GM19035 (cell line): ENCODE measurements at regions not wholly inside any gene's neighbourhood (a gene's known extent, or its start where the extent isn't known, plus 50 kb on each side); places are given as distances from the start of the nearest gene placed in this dataset.

Source experiments
- ATAC-seq: cut with Tn5 transposase; IDR thresholded peaks from one replicate; pipeline ENCODE4 v1.9.1; 2021; ENCODE audit not compliant: unreplicated experiment

GRCh38 chr4:125365731-125366130, 51.0 kb downstream of the FAT4 start:
- no peak for ATAC-seq

DNA sequence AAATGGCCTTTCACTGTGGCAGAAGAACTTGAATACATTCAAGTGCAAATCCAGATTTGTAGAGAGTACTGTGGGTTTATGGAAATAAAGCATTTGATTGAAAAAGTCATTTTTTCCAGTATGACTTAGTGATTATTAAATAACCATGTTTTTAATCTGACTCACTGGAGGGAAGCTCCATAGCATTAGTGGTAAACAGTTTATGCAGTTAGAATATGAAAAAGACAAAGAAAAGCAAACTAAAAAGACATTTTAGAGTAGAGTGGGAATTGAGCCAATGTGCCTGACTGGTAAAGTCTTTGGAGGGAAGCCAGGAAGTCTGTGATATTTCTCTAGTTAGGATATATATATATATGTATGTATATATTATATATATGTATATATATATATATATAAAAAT, 53.4 kb downstream of the FAT4 start:
- no peak for ATAC-seq

GRCh38 chr4:125368671-125369081, 53.9 kb downstream of the FAT4 start:
- ATAC-seq = no peak

- no peak for ATAC-seq
Observed at GRCh38 chr4:125369098-125369497, 54.3 kb downstream of the FAT4 start.

DNA sequence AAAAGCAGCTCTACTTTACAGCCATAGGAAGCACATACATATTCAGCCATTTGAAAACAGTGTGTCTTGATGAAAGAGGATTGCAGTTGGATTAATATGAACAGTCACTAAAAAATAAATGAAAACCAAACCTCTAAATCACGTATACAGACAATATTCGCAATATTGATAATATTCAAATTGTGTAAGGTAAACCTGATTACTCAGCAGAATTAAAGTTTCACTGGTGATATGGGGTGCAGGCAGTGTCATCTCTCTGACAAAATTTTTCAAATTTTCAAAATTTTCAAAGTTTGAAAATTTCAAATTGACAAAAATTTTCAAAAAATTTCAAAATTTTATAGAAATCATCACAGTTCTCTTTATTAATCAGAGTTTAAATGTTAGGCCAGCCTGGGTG, 55.7 kb downstream of the FAT4 start:
- no peak for ATAC-seq

GRCh38 chr4:125382995-125383394, 68.2 kb downstream of the FAT4 start:
- no peak for ATAC-seq

GRCh38 chr4:125387770-125388169, 73.0 kb downstream of the FAT4 start:
- ATAC-seq = no peak

DNA sequence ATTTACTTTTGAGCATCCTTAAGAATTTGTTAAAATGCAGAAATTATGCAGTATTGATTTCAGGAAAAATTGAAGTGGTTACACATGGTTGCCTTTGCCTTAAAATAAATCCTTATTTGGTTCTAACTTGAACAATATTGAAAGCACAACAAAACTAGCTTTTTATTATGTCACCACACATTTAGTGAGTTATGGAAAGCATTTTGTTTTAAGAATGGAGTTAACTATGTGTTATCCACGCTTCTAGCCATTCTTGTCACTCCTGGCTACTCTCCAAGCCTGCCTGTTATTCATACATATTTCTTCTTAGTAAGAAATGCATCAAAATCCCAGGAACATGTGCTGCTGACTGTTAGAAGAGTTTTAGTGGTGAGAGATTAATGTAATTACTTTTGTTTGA, 73.9 kb downstream of the FAT4 start:
- no peak for ATAC-seq

GRCh38 chr4:125389713-125390112, 75.0 kb downstream of the FAT4 start:
- no peak for ATAC-seq

GRCh38 chr4:125390126-125390525, 75.4 kb downstream of the FAT4 start:
- no peak for ATAC-seq

DNA sequence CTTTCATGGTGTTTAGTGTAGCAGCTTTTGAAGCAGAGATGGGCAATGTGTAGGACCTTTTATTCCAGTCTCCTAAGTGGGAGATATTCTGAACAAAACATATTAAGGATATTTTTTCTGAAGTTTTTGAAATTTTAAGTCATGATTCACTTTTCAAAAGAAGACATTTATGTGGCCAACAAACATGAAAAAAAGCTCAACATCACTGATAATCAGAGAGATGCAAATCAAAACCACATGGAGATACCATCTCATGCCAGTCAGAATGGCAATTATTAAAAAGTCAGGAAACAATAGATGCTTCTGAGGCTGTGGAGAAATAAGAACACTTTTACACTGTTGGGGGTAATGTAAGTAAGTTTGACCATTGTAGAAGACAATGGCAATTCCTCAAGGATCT, 76.0 kb downstream of the FAT4 start:
- no peak for ATAC-seq

GRCh38 chr4:125392694-125393093, 77.9 kb downstream of the FAT4 start:
- no peak for ATAC-seq

DNA sequence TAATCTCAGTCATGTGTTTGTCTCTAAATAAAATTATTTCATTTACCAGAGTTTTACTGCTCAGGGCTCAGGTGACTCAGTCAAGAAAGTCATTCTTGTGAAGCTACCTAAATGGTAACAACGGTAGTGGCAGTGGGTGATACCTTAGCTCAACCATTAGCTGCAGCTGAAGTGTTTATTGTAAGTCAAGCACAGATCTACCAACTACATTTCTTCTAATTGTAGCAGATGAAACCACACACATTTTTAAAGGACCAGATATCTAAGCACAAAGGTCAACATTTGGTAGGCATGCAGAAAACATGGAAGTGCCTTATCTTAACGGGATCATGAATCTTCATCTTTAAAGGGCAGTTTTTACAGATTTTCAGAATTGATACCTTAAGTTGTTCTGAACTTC, 79.1 kb downstream of the FAT4 start:
- no peak for ATAC-seq

DNA sequence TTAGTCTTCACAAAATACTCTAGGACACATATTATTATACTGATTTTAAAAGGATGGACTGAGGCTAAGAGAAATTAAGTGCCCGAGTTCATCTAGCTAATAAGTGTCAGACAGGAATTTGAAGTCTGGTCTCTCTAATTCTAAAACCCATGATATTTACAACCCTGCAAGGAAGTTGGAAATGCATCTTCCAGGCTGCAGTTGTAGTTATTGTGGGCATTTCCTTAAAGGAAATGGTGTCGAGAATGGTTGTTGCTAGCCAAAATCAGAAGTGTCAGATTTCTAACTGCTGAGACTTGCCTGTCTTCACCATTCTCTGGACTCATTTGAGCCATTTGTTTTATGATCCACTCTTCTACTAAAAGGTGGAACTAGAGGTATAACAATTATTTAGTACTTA, 82.5 kb downstream of the FAT4 start:
- no peak for ATAC-seq

DNA sequence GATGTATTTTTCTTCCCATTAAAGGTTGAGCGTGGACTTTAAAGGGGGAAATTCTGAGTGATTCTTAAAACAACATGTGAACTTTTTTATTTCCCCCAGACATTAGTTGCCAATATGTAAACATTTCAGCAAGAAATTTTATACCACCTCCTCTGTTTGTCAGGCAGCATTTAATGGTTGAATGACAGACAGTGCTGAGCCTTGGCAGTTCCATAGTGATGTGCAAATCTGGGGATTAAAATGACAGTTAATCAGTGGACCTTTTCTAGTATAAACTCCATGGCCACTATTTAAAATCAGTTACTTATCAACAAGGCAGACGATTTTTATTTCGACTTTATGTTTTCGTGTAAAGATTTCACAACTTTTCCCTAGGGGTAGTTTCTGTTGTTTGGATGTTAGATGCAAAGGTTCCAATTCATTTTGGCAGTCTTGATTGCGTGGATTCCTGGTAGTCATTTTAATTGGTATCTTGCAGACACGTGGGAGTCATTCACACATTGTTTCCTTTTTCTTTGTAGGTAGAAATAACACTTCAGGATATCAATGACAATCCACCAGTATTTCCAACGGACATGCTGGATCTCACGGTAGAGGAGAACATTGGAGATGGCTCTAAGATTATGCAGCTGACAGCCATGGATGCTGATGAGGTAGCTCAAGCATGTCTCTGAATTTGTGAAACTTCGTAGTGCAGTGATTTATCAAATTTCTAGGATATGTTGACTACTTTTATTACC, 83.7 kb downstream of the FAT4 start:
- no peak for ATAC-seq

- no peak for ATAC-seq
Observed at GRCh38 chr4:125400756-125401155, 86.0 kb downstream of the FAT4 start.

DNA sequence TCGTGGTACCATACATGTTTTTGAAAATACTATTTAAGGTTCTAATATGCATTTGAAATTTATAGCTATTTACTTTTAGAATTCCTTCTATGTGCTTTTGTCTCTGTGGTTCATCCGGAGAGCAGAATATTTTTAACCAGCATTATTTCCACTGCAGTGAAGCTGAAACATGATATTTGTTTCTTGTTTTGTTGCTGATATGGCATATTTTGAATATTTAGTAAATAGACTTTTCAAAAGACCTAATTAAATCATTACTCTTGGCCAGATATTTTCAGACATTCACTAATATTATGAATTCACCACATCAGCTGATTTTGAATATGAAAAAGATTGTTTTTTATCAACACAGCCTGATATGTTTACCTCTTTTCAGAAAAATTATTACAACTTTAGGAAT, 87.0 kb downstream of the FAT4 start:
- no peak for ATAC-seq

DNA sequence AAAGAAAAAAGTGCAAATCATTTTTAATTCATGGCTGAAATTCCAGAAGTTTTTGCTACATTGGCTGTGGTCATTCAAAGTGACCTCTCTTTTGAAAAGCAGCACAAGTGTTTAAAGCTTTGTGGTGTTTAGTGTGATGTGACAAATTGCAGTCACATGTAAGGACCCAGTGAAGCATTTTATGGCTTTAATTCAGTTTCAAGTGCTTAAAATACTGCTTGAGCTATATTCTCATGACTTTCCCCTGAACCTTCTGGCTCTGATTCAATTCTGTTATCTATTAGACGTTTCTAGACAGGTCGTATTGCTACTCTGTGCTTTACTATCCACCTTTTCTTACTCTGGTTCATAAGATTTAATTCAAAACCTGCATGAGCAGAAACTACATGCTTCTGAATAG, 105.8 kb downstream of the FAT4 start:
- ATAC-seq = no peak

DNA sequence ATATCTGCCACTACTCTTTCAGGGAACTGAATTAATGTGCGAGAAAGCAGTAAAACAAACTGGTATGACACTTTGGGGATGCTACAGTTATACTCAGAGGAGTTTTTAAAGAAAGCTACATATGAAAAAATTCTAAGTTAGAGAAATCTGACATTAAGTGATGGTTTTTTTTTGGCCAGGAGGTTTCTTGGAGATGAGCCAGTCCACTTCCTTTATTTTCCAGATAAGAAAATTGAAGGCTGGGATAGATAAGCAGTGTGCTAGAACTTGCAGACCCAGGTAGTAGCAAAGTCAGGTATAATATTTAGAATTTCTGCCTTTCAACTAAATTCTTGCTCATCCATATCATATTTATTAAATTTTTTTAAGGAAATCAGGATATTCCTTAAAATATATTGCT, 106.8 kb downstream of the FAT4 start:
- no peak for ATAC-seq

DNA sequence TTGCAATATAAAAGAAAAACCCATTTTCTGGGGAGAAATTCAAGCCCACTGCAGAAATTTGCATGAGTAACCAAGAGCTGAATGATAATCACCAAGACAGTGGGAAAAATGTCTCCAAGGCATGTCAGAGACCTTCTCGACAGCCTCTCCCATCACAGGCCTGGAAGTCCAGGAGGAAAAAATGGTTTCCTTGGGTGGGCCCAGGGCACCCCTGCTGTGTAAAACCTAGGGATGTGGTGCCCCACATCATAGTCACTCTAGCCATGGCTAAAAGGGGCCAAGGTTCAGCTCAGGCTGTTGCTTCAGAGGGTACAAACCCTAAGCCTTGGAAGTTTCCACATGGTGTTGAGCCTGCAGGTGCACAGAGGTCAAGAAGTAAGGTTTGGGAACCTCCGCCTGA, 108.4 kb downstream of the FAT4 start:
- ATAC-seq = no peak

DNA sequence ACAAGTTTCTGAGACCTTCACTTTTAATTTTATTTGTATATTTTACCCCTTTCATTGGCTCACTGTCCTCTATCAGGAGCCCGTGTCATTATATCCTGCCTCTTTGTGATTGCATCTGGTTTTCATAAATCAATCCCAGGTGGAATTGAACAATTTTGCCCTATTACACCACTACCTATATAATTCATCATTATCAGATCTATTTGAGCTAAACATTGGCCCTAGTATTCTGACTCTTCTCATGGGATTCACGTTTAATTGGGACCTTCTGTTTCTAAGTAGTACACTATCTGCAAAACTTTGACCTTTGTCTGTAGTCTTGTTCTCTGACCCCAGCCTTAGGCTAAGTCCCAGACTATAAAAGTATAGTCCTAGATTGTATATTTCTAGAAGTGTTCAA, 114.1 kb downstream of the FAT4 start:
- no peak for ATAC-seq

GRCh38 chr4:125430086-125430485, 115.3 kb downstream of the FAT4 start:
- ATAC-seq = no peak

DNA sequence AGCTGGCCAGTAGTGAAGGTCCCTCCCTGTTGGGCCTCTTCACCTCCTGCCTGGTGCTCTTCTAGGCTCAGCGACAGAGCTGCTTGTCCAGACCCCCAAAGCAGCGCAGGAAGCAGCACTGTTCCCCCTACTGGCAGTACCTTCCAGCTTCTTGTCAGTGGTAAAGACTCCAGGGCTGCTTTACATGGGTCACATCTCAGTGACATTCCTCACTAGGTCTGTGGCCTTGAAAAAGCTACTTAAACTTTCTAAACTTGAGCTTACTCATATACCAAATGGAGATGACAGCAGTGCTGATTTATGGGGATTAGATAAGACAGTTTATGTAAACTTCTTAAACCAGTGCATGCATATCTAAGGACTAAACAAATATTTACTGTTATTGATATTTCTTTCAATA, 117.3 kb downstream of the FAT4 start:
- no peak for ATAC-seq
